GF-D8 (cell line): ENCODE measurements at regions not wholly inside any gene's neighbourhood (a gene's known extent, or its start where the extent isn't known, plus 50 kb on each side); places are given as distances from the start of the nearest gene placed in this dataset.

Source experiments
- DNase-seq: peaks from one replicate; lab custom pipeline; 2025; lab: John Stamatoyannopoulos, UW

- DNase-seq: no peak
Measured at GRCh38 chr9:99699396-99699795, 122.3 kb upstream of the NR4A3 start.

- DNase-seq: no peak
Measured at GRCh38 chr9:99712214-99712613, 109.5 kb upstream of the NR4A3 start.

GRCh38 chr9:99713838-99714306 is 107.8 kb upstream of the NR4A3 start:
- no peak for DNase-seq

- DNase-seq: no peak
Measured at GRCh38 chr9:99718631-99719030, 103.1 kb upstream of the NR4A3 start.

GRCh38 chr9:99720455-99721050 is 101.1 kb upstream of the NR4A3 start:
- DNase-seq: no peak

- no peak for DNase-seq
Measured at GRCh38 chr9:99721898-99722297, 99.8 kb upstream of the NR4A3 start.

GRCh38 chr9:99722877-99723276 is 98.8 kb upstream of the NR4A3 start:
- no peak for DNase-seq

GRCh38 chr9:99724640-99725039 is 97.0 kb upstream of the NR4A3 start:
- DNase-seq: no peak

- no peak for DNase-seq
Measured at GRCh38 chr9:99725852-99726251, 95.8 kb upstream of the NR4A3 start.

- no peak for DNase-seq
Measured at GRCh38 chr9:99726758-99727157, 94.9 kb upstream of the NR4A3 start.

GRCh38 chr9:99730062-99730461 is 91.6 kb upstream of the NR4A3 start:
- no peak for DNase-seq

GRCh38 chr9:99731950-99732349 is 89.7 kb upstream of the NR4A3 start:
- DNase-seq: no peak

- no peak for DNase-seq
Measured at GRCh38 chr9:99732715-99733114, 89.0 kb upstream of the NR4A3 start.

GRCh38 chr9:99735041-99735440 is 86.6 kb upstream of the NR4A3 start:
- no peak for DNase-seq

- DNase-seq: no peak
Measured at GRCh38 chr9:99736291-99736690, 85.4 kb upstream of the NR4A3 start.

- no peak for DNase-seq
Measured at GRCh38 chr9:99737649-99738048, 84.0 kb upstream of the NR4A3 start.

- DNase-seq: no peak
Measured at GRCh38 chr9:99743006-99743405, 78.7 kb upstream of the NR4A3 start.

GRCh38 chr9:99743455-99743854 is 78.2 kb upstream of the NR4A3 start:
- DNase-seq: no peak

- DNase-seq: no peak
Measured at GRCh38 chr9:99744132-99744531, 77.6 kb upstream of the NR4A3 start.

- DNase-seq: no peak
Measured at GRCh38 chr9:99745085-99745484, 76.6 kb upstream of the NR4A3 start.

GRCh38 chr9:99746406-99746805 is 75.3 kb upstream of the NR4A3 start:
- DNase-seq: no peak

- DNase-seq: no peak
Measured at GRCh38 chr9:99748266-99748665, 73.4 kb upstream of the NR4A3 start.

- no peak for DNase-seq
Measured at GRCh38 chr9:99748676-99749075, 73.0 kb upstream of the NR4A3 start.

GRCh38 chr9:99749641-99750040 is 72.0 kb upstream of the NR4A3 start:
- DNase-seq: no peak

GRCh38 chr9:99750526-99750925 is 71.2 kb upstream of the NR4A3 start:
- no peak for DNase-seq
